Mucosa of stomach (tissue), 1 donor: ENCODE measurements at regions not wholly inside any gene's neighbourhood (a gene's known extent, or its start where the extent isn't known, plus 50 kb on each side); places are given as distances from the start of the nearest gene placed in this dataset.

Experiments used
- H3K27me3 ChIP-seq: one replicate; pipeline ENCODE4 v1.7.0; 2013; ENCODE audit warnings: mild to moderate bottlenecking, low read length; ENCODE audit not compliant: control insufficient read depth, insufficient read depth
- H3K36me3 ChIP-seq: one replicate; pipeline ENCODE4 v1.7.0; 2013; ENCODE audit warnings: low read length; ENCODE audit not compliant: control insufficient read depth, insufficient read depth
- H3K4me1 ChIP-seq: one replicate; pipeline ENCODE4 v1.7.0; 2013; ENCODE audit warnings: mild to moderate bottlenecking, low read length; ENCODE audit not compliant: control insufficient read depth, insufficient read depth
- H3K4me3 ChIP-seq: one replicate; pipeline ENCODE4 v1.7.0; 2013; ENCODE audit warnings: low read length
- H3K9ac ChIP-seq: one replicate; pipeline ENCODE4 v1.7.0; 2013; ENCODE audit warnings: mild to moderate bottlenecking, low read length, moderate library complexity
- H3K9me3 ChIP-seq: one replicate; pipeline ENCODE4 v1.7.0; 2013; ENCODE audit warnings: mild to moderate bottlenecking, low read length, moderate library complexity; ENCODE audit not compliant: control insufficient read depth
- donor health status: Pancreatic carcinoma.

DNA sequence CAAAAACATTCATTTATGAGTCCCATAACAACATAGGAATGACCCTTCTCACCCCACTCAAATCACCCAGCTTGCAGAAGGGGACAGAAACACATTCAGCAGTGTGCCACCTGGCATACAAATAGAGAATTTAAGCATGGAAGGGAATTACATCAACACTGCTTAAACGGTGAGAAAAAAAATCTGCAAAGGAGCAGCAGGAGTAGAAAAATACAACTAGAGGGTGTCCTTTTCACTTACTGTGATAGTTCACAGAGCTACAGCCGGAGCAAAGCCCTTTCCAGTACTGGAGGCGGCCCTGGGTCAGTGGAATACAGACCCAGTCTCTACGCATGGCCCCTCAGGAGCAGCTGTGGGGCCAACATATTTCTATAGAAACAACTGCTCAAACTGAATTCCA, 764.3 kb upstream of the ARGLU1 start:
- no peaks in the 10 kb centered on the region for H3K36me3 ChIP-seq
- no peaks in the 10 kb centered on the region for H3K27me3 ChIP-seq
- no peaks in the 10 kb centered on the region for H3K4me1 ChIP-seq
- H3K9me3 ChIP-seq: no peaks in the 10 kb centered on the region
- H3K4me3 ChIP-seq: no peak overlapping the region
- H3K9ac ChIP-seq: no peak overlapping the region

DNA sequence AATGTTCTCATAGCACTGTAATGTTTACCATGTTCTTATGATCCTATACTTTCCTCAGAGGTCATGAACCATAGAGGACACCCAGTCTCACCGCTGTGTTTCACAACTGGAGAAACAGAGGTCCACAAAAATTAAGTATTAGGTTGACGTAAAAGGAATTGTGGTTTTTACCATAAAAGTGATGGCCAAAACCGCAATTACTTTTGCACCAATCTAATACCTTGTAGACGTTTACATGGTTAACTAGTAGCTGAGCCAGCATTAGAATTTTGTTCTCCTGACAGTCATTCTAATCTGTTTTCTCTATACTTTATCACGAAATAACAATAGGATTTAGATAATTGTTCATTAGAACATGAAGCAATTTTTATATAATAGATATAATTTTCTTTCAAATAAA, 763.4 kb upstream of the ARGLU1 start:
- Histone ChIP-seq H3K9me3 (no peaks in the 10 kb centered on the region), H3K9ac (no peak overlapping the region)

DNA sequence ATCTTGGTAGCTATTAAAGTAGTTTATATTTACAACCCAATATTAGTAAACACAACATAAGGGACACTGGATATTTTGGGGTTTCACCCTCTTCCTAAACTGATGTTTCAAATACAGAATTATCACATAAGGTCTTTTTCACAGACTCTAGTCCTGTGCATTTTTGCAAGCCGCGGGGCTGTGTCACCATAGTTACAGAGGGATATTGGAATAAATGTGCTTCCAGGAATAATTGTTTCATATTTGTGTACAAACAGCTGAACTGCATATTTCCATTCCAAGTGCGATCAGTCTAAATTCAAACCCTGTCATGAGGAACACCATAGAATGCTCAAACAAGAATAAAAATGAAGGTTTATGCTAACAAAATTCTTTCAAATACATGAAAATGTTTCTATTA, 762.5 kb upstream of the ARGLU1 start:
- Histone ChIP-seq H3K4me1 (no peaks in the 10 kb centered on the region), H3K9me3 (no peaks in the 10 kb centered on the region), H3K27me3 (no peaks in the 10 kb centered on the region), H3K9ac (no peak overlapping the region), H3K4me3 (no peak overlapping the region), H3K36me3 (no peaks in the 10 kb centered on the region)

More for the DNA sequence above, 763.4 kb upstream of the ARGLU1 start:
- Histone ChIP-seq H3K4me1 (no peaks in the 10 kb centered on the region), H3K27me3 (no peaks in the 10 kb centered on the region), H3K4me3 (no peak overlapping the region), H3K36me3 (no peaks in the 10 kb centered on the region)

DNA sequence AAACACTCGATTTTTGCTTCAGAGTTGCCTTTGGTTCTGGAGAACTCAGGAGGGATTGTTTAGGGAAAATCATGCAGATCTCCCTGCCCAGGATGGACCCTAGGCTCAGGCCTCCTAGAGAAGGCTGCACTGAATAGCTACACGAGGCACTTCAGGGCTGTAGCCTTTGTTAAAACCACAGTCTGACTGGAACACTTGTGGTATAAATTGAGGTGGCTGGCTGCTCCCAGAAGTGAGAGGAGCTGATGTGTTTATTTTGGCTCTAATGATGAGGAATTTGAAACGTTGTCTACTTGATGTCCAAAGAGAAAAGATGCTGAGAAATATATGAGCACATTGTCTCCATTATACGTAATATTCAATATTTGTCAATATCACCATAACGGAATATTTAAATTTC, 762.1 kb upstream of the ARGLU1 start:
- no peaks in the 10 kb centered on the region for H3K4me1 ChIP-seq
- no peaks in the 10 kb centered on the region for H3K9me3 ChIP-seq
- H3K36me3 ChIP-seq: no peaks in the 10 kb centered on the region
- H3K27me3 ChIP-seq: no peaks in the 10 kb centered on the region
- no peak overlapping the region for H3K4me3 ChIP-seq
- H3K9ac ChIP-seq: no peak overlapping the region

DNA sequence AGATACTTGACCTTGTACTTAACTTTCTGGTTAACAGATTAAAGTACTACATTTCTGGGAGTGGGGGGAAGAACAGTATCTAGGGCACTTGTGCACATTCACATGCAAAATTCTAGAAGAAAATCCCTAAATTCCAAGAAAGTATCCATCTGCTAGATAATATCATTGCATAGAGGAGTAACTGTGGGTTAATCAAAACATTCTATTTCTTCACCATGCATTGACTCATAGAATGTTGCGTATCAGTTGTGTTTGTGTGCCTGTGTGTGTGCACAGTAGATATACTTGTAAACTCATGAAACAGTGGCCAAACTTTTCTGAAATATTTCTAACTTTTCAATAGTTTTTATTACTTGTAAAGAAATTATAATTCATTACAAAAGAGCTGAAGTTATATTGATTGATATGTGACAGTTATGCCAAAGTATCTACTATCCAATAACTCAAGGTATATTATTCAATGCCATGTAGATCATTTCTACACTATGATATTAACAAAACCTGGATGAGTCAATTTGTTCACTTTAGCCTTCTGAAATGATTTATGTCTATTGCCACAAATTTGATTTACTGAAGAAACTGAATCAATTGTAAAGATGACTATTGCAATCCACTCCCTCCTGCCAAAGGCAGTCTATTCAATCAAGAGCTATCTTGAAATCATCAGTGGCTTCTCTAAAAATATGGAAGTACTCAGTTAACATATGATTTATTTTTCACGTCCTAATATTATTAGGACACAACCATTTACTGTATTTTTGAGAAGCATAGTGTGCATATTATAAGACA, 756.7 kb upstream of the ARGLU1 start:
- Histone ChIP-seq H3K4me3 (no peak overlapping the region), H3K36me3 (no peaks in the 10 kb centered on the region), H3K4me1 (no peaks in the 10 kb centered on the region), H3K27me3 (no peaks in the 10 kb centered on the region), H3K9me3 (no peaks in the 10 kb centered on the region), H3K9ac (no peak overlapping the region)

GRCh38 chr13:107322228-107322627, 754.3 kb upstream of the ARGLU1 start:
- H3K4me3 ChIP-seq: no peak overlapping the region
- H3K9me3 ChIP-seq: no peaks in the 10 kb centered on the region
- no peak overlapping the region for H3K9ac ChIP-seq
- no peaks in the 10 kb centered on the region for H3K4me1 ChIP-seq
- no peaks in the 10 kb centered on the region for H3K27me3 ChIP-seq
- H3K36me3 ChIP-seq: no peaks in the 10 kb centered on the region

- H3K9me3 ChIP-seq: no peaks in the 10 kb centered on the region
Measured at GRCh38 chr13:107305178-107305577, 737.2 kb upstream of the ARGLU1 start.

GRCh38 chr13:107301724-107302374, 733.9 kb upstream of the ARGLU1 start:
- no peaks in the 10 kb centered on the region for H3K9me3 ChIP-seq
- H3K36me3 ChIP-seq: no peaks in the 10 kb centered on the region
- H3K27me3 ChIP-seq: no peaks in the 10 kb centered on the region
- H3K4me3 ChIP-seq: no peak overlapping the region
- H3K4me1 ChIP-seq: no peaks in the 10 kb centered on the region
- no peak overlapping the region for H3K9ac ChIP-seq

More at GRCh38 chr13:107305178-107305577, 737.2 kb upstream of the ARGLU1 start:
- H3K4me3 ChIP-seq: no peak overlapping the region
- H3K36me3 ChIP-seq: no peaks in the 10 kb centered on the region
- H3K4me1 ChIP-seq: no peaks in the 10 kb centered on the region
- no peaks in the 10 kb centered on the region for H3K27me3 ChIP-seq
- H3K9ac ChIP-seq: no peak overlapping the region

GRCh38 chr13:107299717-107300116, 731.8 kb upstream of the ARGLU1 start:
- H3K27me3 ChIP-seq: no peaks in the 10 kb centered on the region
- H3K4me1 ChIP-seq: no peaks in the 10 kb centered on the region
- no peak overlapping the region for H3K4me3 ChIP-seq
- no peak overlapping the region for H3K9ac ChIP-seq
- H3K9me3 ChIP-seq: no peaks in the 10 kb centered on the region
- H3K36me3 ChIP-seq: no peaks in the 10 kb centered on the region

DNA sequence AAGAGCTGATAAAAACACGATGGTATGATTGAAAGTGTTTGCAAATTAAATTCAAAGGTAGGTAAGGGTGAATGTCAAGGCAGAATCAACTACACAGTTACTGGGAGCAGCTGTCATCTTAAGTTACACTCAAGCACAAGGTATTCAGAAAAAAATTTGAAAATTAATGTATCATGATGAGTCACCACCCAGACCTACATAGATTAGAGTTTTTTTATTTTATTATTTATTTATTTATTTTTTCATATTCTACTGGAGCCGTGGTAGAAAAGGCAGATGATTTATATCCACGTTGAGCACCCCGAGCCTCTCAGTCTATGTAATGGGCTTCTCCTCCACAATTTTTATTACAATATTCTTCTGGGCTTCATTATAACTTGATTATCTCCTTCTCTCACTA, 728.9 kb upstream of the ARGLU1 start:
- no peak overlapping the region for H3K9ac ChIP-seq
- no peaks in the 10 kb centered on the region for H3K9me3 ChIP-seq
- no peak overlapping the region for H3K4me3 ChIP-seq
- H3K27me3 ChIP-seq: no peaks in the 10 kb centered on the region
- H3K4me1 ChIP-seq: no peaks in the 10 kb centered on the region
- H3K36me3 ChIP-seq: no peaks in the 10 kb centered on the region

GRCh38 chr13:107295416-107296140, 727.6 kb upstream of the ARGLU1 start:
- no peaks in the 10 kb centered on the region for H3K4me1 ChIP-seq
- no peaks in the 10 kb centered on the region for H3K27me3 ChIP-seq
- H3K9ac ChIP-seq: no peak overlapping the region
- H3K36me3 ChIP-seq: no peaks in the 10 kb centered on the region
- H3K4me3 ChIP-seq: no peak overlapping the region
- no peaks in the 10 kb centered on the region for H3K9me3 ChIP-seq

DNA sequence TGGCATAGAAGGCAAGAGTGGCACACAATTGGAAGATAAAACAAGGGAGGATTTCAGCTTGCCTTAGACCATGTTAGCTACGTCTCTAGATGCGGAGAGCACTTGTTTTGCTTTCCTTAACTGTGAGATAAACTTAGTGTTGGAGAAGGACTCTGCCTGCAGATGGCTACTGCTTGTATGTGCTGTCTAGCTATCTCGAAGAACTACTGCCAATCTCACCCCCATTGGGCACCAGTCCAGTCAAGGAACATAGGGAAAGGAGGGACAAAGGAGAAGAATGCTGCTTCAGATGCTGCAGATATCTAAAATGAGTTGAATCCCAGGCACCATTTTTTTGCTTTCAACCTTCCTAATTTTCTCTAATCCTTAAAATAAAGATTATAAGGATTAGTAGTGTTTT, 726.0 kb upstream of the ARGLU1 start:
- no peak overlapping the region for H3K9ac ChIP-seq
- H3K36me3 ChIP-seq: no peaks in the 10 kb centered on the region
- no peaks in the 10 kb centered on the region for H3K9me3 ChIP-seq
- no peaks in the 10 kb centered on the region for H3K27me3 ChIP-seq
- no peak overlapping the region for H3K4me3 ChIP-seq
- no peaks in the 10 kb centered on the region for H3K4me1 ChIP-seq
